ENCODE measurements at regions not wholly inside any gene's neighbourhood (a gene's known extent, or its start where the extent isn't known, plus 50 kb on each side); places are given as distances from the start of the nearest gene placed in this dataset.
"Not testable (repeated sequence)": the region's sequence is repeated elsewhere in the genome, so short reads cannot be mapped to it uniquely, and the experiment has no call there.

DNA sequence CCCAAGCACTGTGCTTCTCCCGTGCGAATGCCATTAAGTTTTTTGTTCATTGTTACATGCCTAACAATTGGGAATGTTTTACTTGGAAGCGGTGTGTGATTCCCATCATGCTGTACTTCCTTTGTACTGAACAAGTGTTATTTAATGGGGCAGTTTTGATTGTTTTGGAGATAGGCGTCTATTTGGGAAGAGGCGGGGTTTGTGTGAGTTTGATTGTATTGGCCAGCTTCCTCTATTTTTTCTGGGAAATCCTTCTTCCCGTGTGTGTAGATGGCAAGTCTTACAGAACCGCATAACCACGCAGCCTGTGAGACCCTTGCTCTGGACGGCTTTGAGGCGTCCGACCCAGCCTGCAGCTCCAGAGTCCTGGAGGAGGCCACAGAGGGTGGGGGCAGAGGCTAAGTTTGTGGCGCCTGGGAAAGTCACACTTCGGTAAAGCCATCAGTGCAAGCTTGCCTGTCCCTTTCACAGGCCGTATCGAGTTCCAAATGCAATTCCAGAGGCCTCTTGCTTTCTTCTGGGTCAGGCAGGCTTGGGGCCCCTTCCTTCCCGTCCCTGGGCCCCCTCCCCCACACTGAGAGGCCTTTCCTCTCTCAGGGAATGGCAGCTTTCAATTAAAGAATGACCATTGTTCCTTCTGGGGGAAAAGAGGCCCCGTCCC lies 210.3 kb downstream of the TOMM20 start:
- DNase-seq (ENCODE audit: low read depth): no peak

DNA sequence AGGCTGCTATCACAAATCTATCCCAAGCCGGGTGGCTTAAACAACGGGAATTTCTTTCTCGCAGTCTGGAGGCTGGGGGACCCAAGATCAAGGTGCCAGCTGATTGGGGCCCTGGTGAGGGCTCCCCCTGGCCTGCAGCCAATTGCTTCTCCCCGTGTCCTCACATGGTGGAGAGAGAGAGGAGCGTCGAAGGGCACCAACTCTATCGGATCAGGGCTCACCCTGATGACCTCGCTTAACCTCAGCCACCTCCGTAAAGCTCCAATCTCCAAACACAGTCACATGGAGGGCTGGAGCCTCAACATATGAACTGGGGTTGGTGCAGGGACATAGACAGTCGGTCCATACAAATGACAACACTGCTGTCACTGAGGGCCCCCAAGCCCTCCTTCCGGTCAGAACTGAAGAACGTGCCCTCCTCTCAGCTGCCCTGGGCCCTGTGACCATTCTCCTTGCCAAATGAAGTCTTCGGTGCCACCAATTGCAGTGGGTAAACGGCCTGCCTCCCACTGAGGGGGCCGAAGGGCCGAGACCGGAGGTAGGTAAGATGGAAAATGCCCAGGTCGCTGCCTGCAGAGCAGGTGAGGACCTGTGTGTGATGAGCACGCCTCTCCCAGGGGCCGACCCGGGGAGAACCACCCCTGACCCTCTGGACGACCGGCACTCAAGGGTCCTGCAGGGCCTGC lies 211.0 kb downstream of the TOMM20 start:
- no peak for DNase-seq (ENCODE audit: low read depth)

- no peak for DNase-seq (ENCODE audit: low read depth)
Observed at GRCh38 chr1:234916840-234917239, 211.8 kb downstream of the TOMM20 start.

DNA sequence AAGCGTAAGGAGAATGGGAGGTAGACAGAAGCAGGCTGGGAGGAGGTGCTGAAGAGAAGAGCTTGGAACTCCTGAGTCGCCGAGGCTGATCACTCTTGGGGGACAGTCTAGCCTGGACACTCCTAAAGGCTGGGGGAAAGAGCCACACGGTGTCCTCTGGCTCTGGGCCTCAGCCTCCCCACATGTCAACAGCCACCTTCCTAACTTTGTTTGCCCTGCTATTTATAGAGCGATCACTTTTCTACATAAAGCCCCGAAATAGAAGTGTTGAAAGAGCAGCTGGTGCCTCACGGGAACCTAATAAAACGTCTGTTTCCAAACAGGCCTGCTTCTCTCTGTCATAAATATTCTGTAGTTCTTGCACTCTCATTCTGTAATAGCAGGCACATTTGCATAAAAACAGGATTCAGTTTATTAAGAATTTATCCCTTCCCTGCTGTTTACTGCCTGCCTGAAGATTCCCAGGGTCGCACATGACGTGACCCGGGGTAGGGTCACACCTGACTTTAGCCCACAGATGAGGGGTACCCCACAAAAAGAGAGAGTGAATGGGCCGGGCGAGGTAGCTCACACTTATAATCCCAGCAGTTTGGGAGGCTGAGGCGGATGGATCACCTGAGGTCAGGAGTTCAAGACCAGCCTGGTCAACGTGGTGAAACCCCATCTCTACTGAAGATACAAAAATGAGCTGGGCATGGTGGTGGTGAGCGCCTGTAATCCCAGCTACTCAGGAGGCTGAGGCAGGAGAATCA lies 212.5 kb downstream of the TOMM20 start:
- DNase-seq (ENCODE audit: low read depth): no peak

- DNase-seq (ENCODE audit: low read depth): no peak
Observed at GRCh38 chr1:234914606-234915290, 213.9 kb downstream of the TOMM20 start.

- DNase-seq (ENCODE audit: low read depth): no peak
Observed at GRCh38 chr1:234913771-234914170, 214.9 kb downstream of the TOMM20 start.

DNA sequence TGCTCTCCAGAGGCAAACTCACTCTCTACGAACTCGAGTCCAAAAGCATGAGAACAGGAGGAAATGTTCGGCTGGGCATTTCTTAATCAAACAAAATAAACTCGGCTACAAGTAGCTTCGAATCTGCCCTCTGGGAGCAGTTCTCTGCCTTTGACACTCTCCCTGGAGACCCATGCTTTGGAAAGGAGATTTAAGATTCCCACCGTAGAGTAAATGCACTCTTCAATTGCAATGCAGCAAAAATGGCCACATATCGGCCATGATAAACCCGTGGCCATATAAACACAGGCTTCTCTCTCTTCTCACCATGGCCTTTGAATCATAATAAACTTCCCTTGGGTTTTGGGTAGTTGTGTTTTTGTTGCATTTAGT lies 215.4 kb downstream of the TOMM20 start:
- no peak for DNase-seq (ENCODE audit: low read depth)

GRCh38 chr1:234912548-234913277 lies 215.9 kb downstream of the TOMM20 start:
- no peak for DNase-seq (ENCODE audit: low read depth)

- no peak for DNase-seq (ENCODE audit: low read depth)
Observed at GRCh38 chr1:234911787-234912186, 216.8 kb downstream of the TOMM20 start.

GRCh38 chr1:234911136-234911535 lies 217.5 kb downstream of the TOMM20 start:
- not testable (repeated sequence) for DNase-seq (ENCODE audit: low read depth)

GRCh38 chr1:234909851-234910250 lies 218.8 kb downstream of the TOMM20 start:
- DNase-seq (ENCODE audit: low read depth): no peak

DNA sequence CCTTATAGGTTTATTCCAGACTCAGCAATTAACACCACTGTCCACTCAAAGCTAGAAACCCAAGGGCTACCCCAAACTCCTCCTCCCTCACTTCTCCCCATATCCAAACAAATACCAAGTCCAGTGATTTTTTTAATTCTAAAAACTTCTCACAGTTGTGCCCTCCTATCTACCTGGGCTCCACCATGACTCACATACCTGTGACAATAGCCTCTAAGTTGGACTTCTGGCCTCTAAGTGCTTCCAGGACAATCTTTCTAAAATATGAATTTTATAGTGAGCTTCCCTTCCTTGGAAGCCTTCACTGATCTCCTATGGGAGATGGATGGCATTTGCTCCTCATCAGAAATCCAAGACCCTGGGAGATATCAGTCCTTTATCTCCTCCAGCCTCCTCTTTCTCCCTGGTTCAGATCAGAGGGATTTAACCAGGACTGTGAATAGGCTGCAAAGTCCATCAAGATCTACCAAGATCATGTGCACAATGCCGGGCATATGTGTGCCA lies 219.3 kb downstream of the TOMM20 start:
- no peak for DNase-seq (ENCODE audit: low read depth)

- DNase-seq (ENCODE audit: low read depth): no peak
Observed at GRCh38 chr1:234908571-234908970, 220.1 kb downstream of the TOMM20 start.

- no peak for DNase-seq (ENCODE audit: low read depth)
Observed at GRCh38 chr1:234907940-234908405, 220.7 kb downstream of the TOMM20 start.

- DNase-seq (ENCODE audit: low read depth): no peak
Observed at GRCh38 chr1:234907208-234907939, 221.3 kb downstream of the TOMM20 start.

DNA sequence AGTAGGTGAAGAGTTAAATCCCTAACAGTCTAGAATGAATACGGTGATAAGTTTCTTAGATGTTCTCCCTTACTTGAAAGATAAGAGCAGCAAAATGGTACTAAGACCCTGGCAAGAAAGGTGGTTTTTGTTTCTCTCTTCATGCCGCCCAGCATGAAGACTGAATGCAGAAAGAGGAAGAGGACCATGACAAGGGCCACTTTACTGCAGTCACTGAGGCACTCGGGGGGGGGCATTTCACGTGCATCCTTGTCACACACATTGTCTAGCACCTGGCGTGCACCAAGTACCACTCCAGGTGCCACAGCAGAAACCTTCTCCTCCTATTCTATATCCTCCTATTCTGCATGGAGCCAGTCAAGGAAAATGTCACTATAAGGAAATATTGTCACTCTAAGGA lies 222.0 kb downstream of the TOMM20 start:
- no peak for DNase-seq (ENCODE audit: low read depth)

- DNase-seq (ENCODE audit: low read depth): no peak
Observed at GRCh38 chr1:234902774-234903547, 225.7 kb downstream of the TOMM20 start.

- no peak for DNase-seq (ENCODE audit: low read depth)
Observed at GRCh38 chr1:234901491-234902049, 227.1 kb downstream of the TOMM20 start.

DNA sequence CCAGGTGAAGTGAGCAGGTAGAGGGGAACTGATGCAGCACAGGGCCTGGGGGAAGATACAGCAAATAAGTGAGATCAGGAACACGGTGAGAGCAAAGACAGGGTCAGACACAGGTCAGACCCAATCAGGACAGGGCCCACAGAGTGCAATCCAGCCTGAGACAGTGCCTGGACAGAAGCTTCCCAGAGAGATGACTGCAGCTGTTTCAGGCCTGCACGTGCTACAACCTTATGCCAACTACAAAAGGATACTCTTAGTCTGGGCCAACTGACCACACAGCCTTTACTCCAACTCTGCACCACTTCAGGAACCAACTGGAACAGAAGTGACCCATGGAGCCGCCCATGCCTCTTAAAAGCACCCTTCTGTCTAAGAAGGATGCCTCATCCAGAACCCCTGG lies 228.0 kb downstream of the TOMM20 start:
- no peak for DNase-seq (ENCODE audit: low read depth)

GRCh38 chr1:234899730-234900072 lies 228.9 kb downstream of the TOMM20 start:
- no peak for DNase-seq (ENCODE audit: low read depth)
